ENCODE measurements at regions not wholly inside any gene's neighbourhood (a gene's known extent, or its start where the extent isn't known, plus 50 kb on each side); places are given as distances from the start of the nearest gene placed in this dataset.

- WGBS, 2 donors: 91 to 92% methylated on average over 4 of the region's 4 CpGs
- Histone ChIP-seq H3K4me3 (no peak overlapping the region), H3K36me3 (no peaks in the 10 kb centered on the region), H3K4me1 (no peaks in the 10 kb centered on the region), H3K27ac (no peak overlapping the region), H3K9me3 (no peaks in the 10 kb centered on the region), H3K27me3 (no peaks in the 10 kb centered on the region)
- DNase-seq (no peak), ATAC-seq (ENCODE audit: low FRiP score in 2 of 2) (no peak)
- no peak for TF ChIP-seq EP300 (IDR thresholded peaks at IDR 0.05)
- no peak for TF ChIP-seq POLR2AphosphoS5 (IDR thresholded peaks at IDR 0.05)
- no peak for TF ChIP-seq POLR2A (IDR thresholded peaks at IDR 0.05)
- TF ChIP-seq CTCF (IDR thresholded peaks at IDR 0.05): no peak
Observed at GRCh38 chr15:38972831-38973230, 408.2 kb upstream of the RASGRP1 start.

GRCh38 chr15:38975282-38975990 is 410.8 kb upstream of the RASGRP1 start:
- no peak for TF ChIP-seq POLR2AphosphoS5 (IDR thresholded peaks at IDR 0.05)
- TF ChIP-seq CTCF (IDR thresholded peaks at IDR 0.05): no peak
- TF ChIP-seq POLR2A (IDR thresholded peaks at IDR 0.05): no peak
- TF ChIP-seq EP300 (IDR thresholded peaks at IDR 0.05): no peak
- DNase-seq: no peak

GRCh38 chr15:38991126-38991525 is 426.5 kb upstream of the RASGRP1 start:
- Histone ChIP-seq H3K36me3 (no peaks in the 10 kb centered on the region), H3K27me3 (no peaks in the 10 kb centered on the region), H3K9me3 (no peaks in the 10 kb centered on the region), H3K27ac (peak overlapping the region in 1 of 4 donors; percentile 11), H3K4me3 (no peak overlapping the region), H3K4me1 (peaks cover 2 to 5% (median 4%) of the 10 kb centered on the region in 4 donors)
- ATAC-seq (ENCODE audit: low FRiP score in 2 of 2): peak in 1 of 2 donors; percentile 68
- DNase-seq: no peak
- 56 to 57% methylated on average over 4 of the region's 4 CpGs for WGBS, 2 donors
- TF ChIP-seq EP300 (IDR thresholded peaks at IDR 0.05) (no peak), CTCF (IDR thresholded peaks at IDR 0.05) (peak in 3 of 6 experiments; percentile 46 to 62 (median 51))

More at GRCh38 chr15:38975282-38975990, 410.8 kb upstream of the RASGRP1 start:
- no peak overlapping the region for H3K27ac ChIP-seq
- peaks cover 0 to 3% (median 0%) of the 10 kb centered on the region in 4 donors for H3K9me3 ChIP-seq
- no peak overlapping the region for H3K4me3 ChIP-seq
- H3K27me3 ChIP-seq: no peaks in the 10 kb centered on the region
- WGBS, 2 donors: 78 to 88% methylated on average over 5 of the region's 5 CpGs
- H3K36me3 ChIP-seq: no peaks in the 10 kb centered on the region
- no peaks in the 10 kb centered on the region for H3K4me1 ChIP-seq
- ATAC-seq (ENCODE audit: low FRiP score in 2 of 2): no peak

GRCh38 chr15:38991701-38992100 is 427.1 kb upstream of the RASGRP1 start:
- Histone ChIP-seq H3K9me3 (no peaks in the 10 kb centered on the region), H3K27ac (peak overlapping the region in 1 of 4 donors; percentile 11), H3K36me3 (no peaks in the 10 kb centered on the region), H3K4me3 (no peak overlapping the region), H3K27me3 (no peaks in the 10 kb centered on the region), H3K4me1 (peaks cover 3 to 5% (median 4%) of the 10 kb centered on the region in 4 donors)
- DNase-seq (no peak), ATAC-seq (ENCODE audit: low FRiP score in 2 of 2) (no peak)
- TF ChIP-seq EP300 (IDR thresholded peaks at IDR 0.05) (no peak), CTCF (IDR thresholded peaks at IDR 0.05) (no peak), POLR2AphosphoS5 (IDR thresholded peaks at IDR 0.05) (no peak), POLR2A (IDR thresholded peaks at IDR 0.05) (no peak)
- WGBS, 2 donors: 64 to 74% methylated on average over 2 of the region's 2 CpGs

GRCh38 chr15:38992506-38992905 is 427.9 kb upstream of the RASGRP1 start:
- H3K27ac ChIP-seq: no peak overlapping the region
- H3K4me3 ChIP-seq: no peak overlapping the region
- no peaks in the 10 kb centered on the region for H3K36me3 ChIP-seq
- no peaks in the 10 kb centered on the region for H3K9me3 ChIP-seq
- H3K27me3 ChIP-seq: no peaks in the 10 kb centered on the region
- TF ChIP-seq POLR2AphosphoS5 (IDR thresholded peaks at IDR 0.05): no peak
- TF ChIP-seq POLR2A (IDR thresholded peaks at IDR 0.05): no peak
- no peak for TF ChIP-seq EP300 (IDR thresholded peaks at IDR 0.05)
- TF ChIP-seq CTCF (IDR thresholded peaks at IDR 0.05): no peak
- DNase-seq: no peak
- H3K4me1 ChIP-seq: peaks cover 3 to 5% (median 4%) of the 10 kb centered on the region in 4 donors
- 63 to 71% methylated on average over 4 of the region's 4 CpGs for WGBS, 2 donors
- no peak for ATAC-seq (ENCODE audit: low FRiP score in 2 of 2)
